AG09309 (cell line): ENCODE measurements at regions not wholly inside any gene's neighbourhood (a gene's known extent, or its start where the extent isn't known, plus 50 kb on each side); places are given as distances from the start of the nearest gene placed in this dataset.

Experiments
- DNase-seq: peaks from one replicate; pipeline ENCODE4 v3.0.0-alpha.2; 2010; ENCODE audit warnings: low read depth
- H3K4me3 ChIP-seq: 2 replicates; pipeline ENCODE4 v1.5.1; 2011; ENCODE audit warnings: mild to moderate bottlenecking, low read depth, low read length, moderate library complexity; ENCODE audit not compliant: control insufficient read depth
- CTCF ChIP-seq: IDR thresholded peaks from 2 replicates; pipeline ENCODE4 v1.5.1; 2011; ENCODE audit warnings: mild to moderate bottlenecking, low read depth, low read length, inconsistent platforms; ENCODE audit not compliant: insufficient read depth, control insufficient read depth; ENCODE audit errors: missing control alignments

- no peak overlapping the region for H3K4me3 ChIP-seq
- DNase-seq, result no peak
- no peak for TF ChIP-seq CTCF
These were observed 359.3 kb upstream of the SALL1 start for GRCh38 chr16:51510416-51510815.

- no peak overlapping the region for H3K4me3 ChIP-seq
- DNase-seq, result no peak
- TF ChIP-seq CTCF, result no peak
These were observed 358.3 kb upstream of the SALL1 start for GRCh38 chr16:51509336-51509735.

GRCh38 chr16:51508490-51509212 is 357.6 kb upstream of the SALL1 start:
- DNase-seq, result peak; percentile 18
- no peak for TF ChIP-seq CTCF
- H3K4me3 ChIP-seq, result no peak overlapping the region

GRCh38 chr16:51507286-51507685 is 356.2 kb upstream of the SALL1 start:
- no peak for TF ChIP-seq CTCF
- DNase-seq, result no peak
- H3K4me3 ChIP-seq, result no peak overlapping the region

- TF ChIP-seq CTCF, result no peak
- no peak overlapping the region for H3K4me3 ChIP-seq
- DNase-seq, result no peak
These were observed 349.2 kb upstream of the SALL1 start for GRCh38 chr16:51500306-51500705.

- DNase-seq, result no peak
- H3K4me3 ChIP-seq, result no peak overlapping the region
- TF ChIP-seq CTCF, result no peak
These were observed 346.6 kb upstream of the SALL1 start for GRCh38 chr16:51497541-51498211.
